OCI-LY1 (cell line): ENCODE measurements at regions not wholly inside any gene's neighbourhood (a gene's known extent, or its start where the extent isn't known, plus 50 kb on each side); places are given as distances from the start of the nearest gene placed in this dataset.

Experiments used
- H2AFZ ChIP-seq: fragments of 200-600 bp; sonication (generic), shearing (Covaris generic); 2 replicates; pipeline ENCODE4 v1.6.0; 2014; ENCODE audit warnings: antibody characterized with exemption, mild to moderate bottlenecking, low read length
- H3F3A ChIP-seq: fragments of 200-600 bp; sonication (generic), shearing (Covaris generic); 2 replicates; pipeline ENCODE4 v1.6.0; 2014; ENCODE audit warnings: mild to moderate bottlenecking, antibody characterized with exemption, low read length, moderate library complexity; ENCODE audit not compliant: insufficient read depth
- H3K27ac ChIP-seq: fragments of 200-600 bp; sonication (generic); 2 replicates; pipeline ENCODE4 v1.5.1; 2014; ENCODE audit warnings: low read length, mixed run types, mild to moderate bottlenecking, low read depth; ENCODE audit not compliant: poor library complexity, severe bottlenecking
- H3K27me3 ChIP-seq: fragments of 200-600 bp; sonication (generic); 2 replicates; pipeline ENCODE4 v1.6.0; 2014; ENCODE audit warnings: antibody characterized with exemption, mild to moderate bottlenecking, low read length, moderate library complexity; ENCODE audit not compliant: insufficient read depth
- H3K36me3 ChIP-seq: fragments of 200-600 bp; sonication (generic); 2 replicates; pipeline ENCODE4 v1.6.1; 2014; ENCODE audit warnings: mild to moderate bottlenecking, antibody characterized with exemption, low read length, moderate library complexity, mixed read lengths; ENCODE audit not compliant: insufficient read depth
- H3K4me1 ChIP-seq: fragments of 200-600 bp; sonication (generic); 2 replicates; pipeline ENCODE4 v1.5.1; 2014; ENCODE audit warnings: mild to moderate bottlenecking, low read length, moderate library complexity; ENCODE audit not compliant: insufficient read depth, severe bottlenecking
- H3K4me2 ChIP-seq: fragments of 200-600 bp; sonication (generic), shearing (Covaris generic); 2 replicates; pipeline ENCODE4 v1.6.1; 2014; ENCODE audit warnings: low read length
- H3K4me3 ChIP-seq: fragments of 200-600 bp; sonication (generic); 2 replicates; pipeline ENCODE4 v1.5.1; 2014; ENCODE audit warnings: low read length, low read depth, mild to moderate bottlenecking, mixed read lengths; ENCODE audit not compliant: poor library complexity, severe bottlenecking
- H3K79me2 ChIP-seq: fragments of 200-600 bp; shearing (Covaris generic); 2 replicates; pipeline ENCODE4 v1.6.1; 2016; ENCODE audit warnings: mixed run types, low read length, mixed read lengths; ENCODE audit not compliant: insufficient read depth
- H3K9ac ChIP-seq: fragments of 200-600 bp; sonication (generic), shearing (Covaris generic); 2 replicates; pipeline ENCODE4 v1.6.1; 2014; ENCODE audit warnings: mild to moderate bottlenecking, low read length, mixed read lengths
- H3K9me2 ChIP-seq: fragments of 200-600 bp; sonication (generic), shearing (Covaris generic); 2 replicates; pipeline ENCODE4 v1.6.1; 2014; ENCODE audit warnings: low read depth, mild to moderate bottlenecking, low read length, mixed read lengths
- H3K9me3 ChIP-seq: fragments of 200-600 bp; shearing (Covaris generic); 2 replicates; pipeline ENCODE4 v1.6.1; 2014; ENCODE audit warnings: low read length, mixed read lengths
- H4K20me1 ChIP-seq: fragments of 200-600 bp; sonication (generic), shearing (Covaris generic); 2 replicates; pipeline ENCODE4 v1.6.0; 2016; ENCODE audit warnings: mild to moderate bottlenecking, low read length; ENCODE audit not compliant: insufficient read depth
- CTCF ChIP-seq: fragments of 200-600 bp; sonication (generic), shearing (Covaris generic); IDR thresholded peaks from 2 replicates; pipeline ENCODE4 v1.5.1; 2017; ENCODE audit warnings: mild to moderate bottlenecking, antibody characterized with exemption, low read length, moderate library complexity, mixed read lengths
- EZH2 ChIP-seq: fragments of 200-600 bp; sonication (generic), shearing (Covaris generic); IDR thresholded peaks from 2 replicates; pipeline ENCODE4 v1.8.0; 2017; ENCODE audit warnings: borderline replicate concordance, mixed run types, mild to moderate bottlenecking, antibody characterized with exemption, low read length, moderate library complexity, mixed read lengths

DNA sequence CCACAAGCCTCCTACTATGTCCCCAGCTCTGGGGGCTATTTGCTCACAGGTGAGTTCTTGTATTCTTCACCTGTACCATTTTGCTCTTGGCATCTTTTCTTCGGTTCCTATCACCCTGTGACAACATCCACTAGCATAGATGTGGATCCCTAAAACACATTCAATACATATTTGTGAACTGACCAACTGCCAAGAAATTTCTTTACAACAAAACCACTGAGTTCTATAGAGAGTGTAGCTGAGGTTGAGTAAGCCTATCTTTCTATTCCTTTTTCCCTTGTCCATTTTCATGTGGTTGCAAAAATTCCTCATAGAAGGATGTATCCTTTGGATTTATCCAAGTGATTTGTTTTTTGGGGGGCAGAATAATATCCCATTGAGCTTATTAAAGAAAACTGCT, 192.7 kb upstream of the ITGA4 start:
- Histone ChIP-seq H3K27ac (no peak overlapping the region), H3K4me1 (no peaks in the 10 kb centered on the region), H3K36me3 (no peaks in the 10 kb centered on the region), H3K4me2 (no peak overlapping the region), H2AFZ (no peak overlapping the region), H3K9me3 (no peaks in the 10 kb centered on the region), H3K79me2 (no peaks in the 10 kb centered on the region), H3F3A (no peaks in the 10 kb centered on the region), H3K4me3 (no peak overlapping the region), H3K27me3 (no peaks in the 10 kb centered on the region), H3K9me2 (no peaks in the 10 kb centered on the region), H3K9ac (no peak overlapping the region), H4K20me1 (no peaks in the 10 kb centered on the region)
- TF ChIP-seq EZH2 (no peak), CTCF (no peak)

- H3K4me1 ChIP-seq: no peaks in the 10 kb centered on the region
- no peaks in the 10 kb centered on the region for H3K9me3 ChIP-seq
- H3K9ac ChIP-seq: no peak overlapping the region
- no peak overlapping the region for H3K4me2 ChIP-seq
- H3K9me2 ChIP-seq: no peaks in the 10 kb centered on the region
- H2AFZ ChIP-seq: no peak overlapping the region
- H3F3A ChIP-seq: no peaks in the 10 kb centered on the region
- H3K4me3 ChIP-seq: no peak overlapping the region
- no peaks in the 10 kb centered on the region for H3K36me3 ChIP-seq
- H4K20me1 ChIP-seq: no peaks in the 10 kb centered on the region
- H3K27me3 ChIP-seq: no peaks in the 10 kb centered on the region
- no peaks in the 10 kb centered on the region for H3K79me2 ChIP-seq
- H3K27ac ChIP-seq: no peak overlapping the region
- TF ChIP-seq CTCF (no peak), EZH2 (no peak)
Observed at GRCh38 chr2:181266614-181267013, 190.6 kb upstream of the ITGA4 start.

DNA sequence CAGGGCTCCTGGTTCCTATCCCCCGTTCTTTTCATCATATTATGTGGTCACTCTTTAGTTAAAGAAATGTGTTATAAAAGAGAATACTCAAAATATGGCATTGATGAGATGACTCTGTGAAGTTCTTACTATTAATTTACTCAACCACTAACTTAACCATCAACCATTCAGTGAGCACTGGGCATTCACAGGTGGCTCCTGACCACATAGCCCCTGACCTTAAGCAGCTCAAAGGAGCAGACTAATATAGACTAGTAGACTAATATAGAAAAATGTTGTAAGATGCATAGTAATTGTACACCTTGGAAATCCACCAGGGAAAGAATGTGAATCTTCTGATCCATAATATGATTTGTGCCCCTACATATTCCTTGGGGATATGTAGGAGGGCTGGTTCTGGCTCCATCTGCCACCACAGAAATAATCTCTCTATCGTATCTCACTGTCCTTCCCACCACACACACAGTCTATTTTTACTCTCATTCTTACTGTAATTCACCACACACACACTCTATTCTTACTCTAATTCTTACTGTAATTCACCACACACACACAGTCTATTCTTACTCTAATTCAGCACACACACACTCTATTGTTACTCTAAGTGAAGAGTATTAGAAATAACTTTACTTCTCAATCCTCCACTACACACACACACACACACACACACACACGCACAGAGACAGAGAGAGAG, 188.9 kb upstream of the ITGA4 start:
- no peaks in the 10 kb centered on the region for H4K20me1 ChIP-seq
- H3K4me2 ChIP-seq: no peak overlapping the region
- TF ChIP-seq CTCF (no peak), EZH2 (no peak)
- no peaks in the 10 kb centered on the region for H3K9me2 ChIP-seq
- no peaks in the 10 kb centered on the region for H3K79me2 ChIP-seq
- no peak overlapping the region for H3K9ac ChIP-seq
- H3K4me1 ChIP-seq: no peaks in the 10 kb centered on the region
- no peak overlapping the region for H3K27ac ChIP-seq
- H3K27me3 ChIP-seq: no peaks in the 10 kb centered on the region
- no peaks in the 10 kb centered on the region for H3K9me3 ChIP-seq
- H3F3A ChIP-seq: no peaks in the 10 kb centered on the region
- H3K36me3 ChIP-seq: no peaks in the 10 kb centered on the region
- H3K4me3 ChIP-seq: no peak overlapping the region
- H2AFZ ChIP-seq: no peak overlapping the region; the same call in 1 of the 2 replicates
